ENCODE measurements at regions not wholly inside any gene's neighbourhood (a gene's known extent, or its start where the extent isn't known, plus 50 kb on each side); places are given as distances from the start of the nearest gene placed in this dataset.

DNA sequence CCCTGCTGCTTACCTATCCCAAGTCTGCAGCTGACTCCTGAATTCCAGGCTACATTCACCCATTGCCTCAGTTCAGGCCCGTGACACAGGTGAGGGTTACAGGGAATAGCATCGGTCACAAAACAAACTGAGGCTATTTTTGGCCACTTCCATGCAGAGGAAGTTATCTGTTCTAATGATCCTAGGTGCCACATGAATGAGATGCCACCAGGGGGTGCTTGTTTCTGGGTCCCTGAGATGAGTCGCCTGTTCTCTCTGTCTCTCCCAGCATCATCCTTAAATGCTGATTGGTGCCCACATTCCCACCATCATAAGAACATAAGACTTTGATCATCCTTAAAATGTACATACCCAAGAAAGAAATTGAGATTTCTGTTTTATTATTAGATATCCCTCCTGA, 119.0 kb upstream of the CELF4 start:
- WGBS, 2 donors: 78 to 90% methylated on average over 3 of the region's 3 CpGs
- Histone ChIP-seq H3K9me3 (no peaks in the 10 kb centered on the region), H3K4me1 (no peaks in the 10 kb centered on the region), H3K27me3 (no peaks in the 10 kb centered on the region), H3K27ac (no peak overlapping the region), H3K36me3 (no peaks in the 10 kb centered on the region), H3K4me3 (no peak overlapping the region)
- TF ChIP-seq EP300 (IDR thresholded peaks at IDR 0.05): no peak
- TF ChIP-seq POLR2A (IDR thresholded peaks at IDR 0.05): no peak
- TF ChIP-seq, protein P1, sequence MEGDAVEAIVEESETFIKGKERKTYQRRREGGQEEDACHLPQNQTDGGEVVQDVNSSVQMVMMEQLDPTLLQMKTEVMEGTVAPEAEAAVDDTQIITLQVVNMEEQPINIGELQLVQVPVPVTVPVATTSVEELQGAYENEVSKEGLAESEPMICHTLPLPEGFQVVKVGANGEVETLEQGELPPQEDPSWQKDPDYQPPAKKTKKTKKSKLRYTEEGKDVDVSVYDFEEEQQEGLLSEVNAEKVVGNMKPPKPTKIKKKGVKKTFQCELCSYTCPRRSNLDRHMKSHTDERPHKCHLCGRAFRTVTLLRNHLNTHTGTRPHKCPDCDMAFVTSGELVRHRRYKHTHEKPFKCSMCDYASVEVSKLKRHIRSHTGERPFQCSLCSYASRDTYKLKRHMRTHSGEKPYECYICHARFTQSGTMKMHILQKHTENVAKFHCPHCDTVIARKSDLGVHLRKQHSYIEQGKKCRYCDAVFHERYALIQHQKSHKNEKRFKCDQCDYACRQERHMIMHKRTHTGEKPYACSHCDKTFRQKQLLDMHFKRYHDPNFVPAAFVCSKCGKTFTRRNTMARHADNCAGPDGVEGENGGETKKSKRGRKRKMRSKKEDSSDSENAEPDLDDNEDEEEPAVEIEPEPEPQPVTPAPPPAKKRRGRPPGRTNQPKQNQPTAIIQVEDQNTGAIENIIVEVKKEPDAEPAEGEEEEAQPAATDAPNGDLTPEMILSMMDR (IDR thresholded peaks at IDR 0.05): no peak
- no peak for DNase-seq (ENCODE audit: low spot score in 2 of 2)

DNA sequence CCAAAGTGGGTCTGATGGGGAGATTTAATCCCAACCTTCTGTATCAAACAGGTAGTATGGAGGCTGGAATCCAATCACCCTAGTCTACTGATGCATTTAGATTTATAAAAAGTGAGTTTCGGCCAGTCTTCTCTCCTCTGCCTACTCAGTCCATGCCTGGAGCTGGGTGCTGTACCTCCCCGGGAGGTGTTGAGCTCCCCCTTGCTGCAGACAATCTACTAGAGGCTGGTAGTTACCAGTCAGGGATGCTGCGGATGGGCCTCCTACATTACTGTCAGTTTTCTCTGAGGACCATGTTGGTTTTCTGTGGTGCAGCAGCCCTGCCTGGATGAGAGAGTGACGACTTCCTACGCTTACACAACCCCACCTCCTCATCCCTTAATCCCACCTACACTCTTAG, 118.6 kb upstream of the CELF4 start:
- H3K4me3 ChIP-seq: no peak overlapping the region
- WGBS, 2 donors: 85 to 89% methylated on average over 5 of the region's 5 CpGs
- no peaks in the 10 kb centered on the region for H3K27me3 ChIP-seq
- no peaks in the 10 kb centered on the region for H3K36me3 ChIP-seq
- H3K9me3 ChIP-seq: no peaks in the 10 kb centered on the region
- DNase-seq (ENCODE audit: low spot score in 2 of 2): no peak
- TF ChIP-seq POLR2A (IDR thresholded peaks at IDR 0.05) (no peak), EP300 (IDR thresholded peaks at IDR 0.05) (no peak)
- TF ChIP-seq, protein P1 (IDR thresholded peaks at IDR 0.05): no peak
- H3K4me1 ChIP-seq: no peaks in the 10 kb centered on the region
- no peak overlapping the region for H3K27ac ChIP-seq

DNA sequence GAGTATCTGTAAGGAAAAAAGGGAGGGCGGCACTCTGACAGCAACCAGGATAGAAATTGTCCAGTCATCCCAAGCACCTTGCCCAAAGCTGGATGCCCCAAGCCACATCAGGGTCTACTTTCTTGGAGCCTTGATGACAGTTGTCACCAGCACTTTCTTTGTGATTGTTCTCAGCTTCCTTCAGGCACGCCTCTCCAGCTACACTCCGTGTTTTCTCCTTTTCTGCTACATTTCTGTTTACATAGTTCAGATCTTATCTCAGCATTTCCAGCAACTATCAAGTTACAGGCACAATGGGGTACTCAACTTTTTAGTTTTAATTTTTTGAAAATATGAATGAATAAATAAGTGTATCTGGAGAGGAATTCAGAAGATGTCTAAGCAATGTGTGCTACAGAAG, 115.3 kb upstream of the CELF4 start:
- peaks cover 0 to 6% (median 0%) of the 10 kb centered on the region in 4 donors for H3K9me3 ChIP-seq
- WGBS, 2 donors: 48 to 51% methylated on average over 3 of the region's 3 CpGs
- DNase-seq (ENCODE audit: low spot score in 2 of 2): no peak
- no peak overlapping the region for H3K27ac ChIP-seq
- H3K27me3 ChIP-seq: no peaks in the 10 kb centered on the region
- no peak overlapping the region for H3K4me3 ChIP-seq
- H3K36me3 ChIP-seq: no peaks in the 10 kb centered on the region
- no peaks in the 10 kb centered on the region for H3K4me1 ChIP-seq
- TF ChIP-seq, protein P1 (IDR thresholded peaks at IDR 0.05): no peak
- TF ChIP-seq POLR2A (IDR thresholded peaks at IDR 0.05): no peak
- no peak for TF ChIP-seq EP300 (IDR thresholded peaks at IDR 0.05)

DNA sequence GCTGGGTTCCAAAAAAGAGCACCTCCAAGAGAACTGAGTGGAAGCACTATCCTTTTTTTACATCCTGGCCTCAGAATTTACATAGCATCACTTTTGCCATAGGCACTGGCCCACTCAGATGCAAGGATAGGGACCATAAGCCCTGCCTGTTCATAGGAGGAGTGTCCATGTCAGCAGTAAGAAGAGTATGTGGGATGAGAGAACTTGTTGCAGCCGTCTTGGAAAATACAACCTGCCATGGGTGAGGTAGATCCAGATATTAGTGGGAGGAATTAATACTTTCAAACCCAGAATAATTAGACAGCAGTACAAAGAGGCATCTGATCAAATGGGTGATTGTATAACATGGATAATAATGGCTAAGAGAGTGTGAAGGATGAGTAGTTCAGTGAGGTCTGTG, 110.7 kb upstream of the CELF4 start:
- Histone ChIP-seq H3K4me3 (no peak overlapping the region), H3K36me3 (no peaks in the 10 kb centered on the region), H3K27ac (no peak overlapping the region), H3K27me3 (no peaks in the 10 kb centered on the region), H3K4me1 (no peaks in the 10 kb centered on the region), H3K9me3 (peaks cover 0 to 7% (median 0%) of the 10 kb centered on the region in 4 donors)
- 87 to 88% methylated on average over 1 of the region's 1 CpG for WGBS, 2 donors
- DNase-seq (ENCODE audit: low spot score in 2 of 2): no peak
- TF ChIP-seq EP300 (IDR thresholded peaks at IDR 0.05): no peak
- TF ChIP-seq, protein P1 (IDR thresholded peaks at IDR 0.05): no peak

DNA sequence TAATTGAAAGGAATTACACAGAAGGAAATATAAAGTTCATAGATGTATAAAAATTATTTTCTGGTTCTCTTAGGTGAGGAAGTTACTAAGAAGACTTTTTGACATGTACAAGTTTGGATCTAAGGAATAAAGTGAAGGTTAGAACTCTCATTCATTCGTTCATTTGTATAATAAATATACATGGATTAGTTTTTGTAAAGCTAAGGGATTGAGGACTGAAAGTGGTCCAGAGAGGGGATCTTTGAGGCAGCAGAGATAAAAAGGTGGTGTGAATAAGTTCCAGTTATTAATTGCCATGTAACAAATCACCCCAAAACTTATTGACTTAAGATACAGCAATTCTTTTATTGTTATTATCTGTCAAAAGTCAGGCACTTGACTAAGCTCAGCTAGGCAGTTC, 110.1 kb upstream of the CELF4 start:
- TF ChIP-seq POLR2A (IDR thresholded peaks at IDR 0.05): no peak
- no peak for TF ChIP-seq EP300 (IDR thresholded peaks at IDR 0.05)
- TF ChIP-seq, protein P1 (IDR thresholded peaks at IDR 0.05): no peak
- no peak overlapping the region for H3K4me3 ChIP-seq
- 87 to 89% methylated on average over 1 of the region's 1 CpG for WGBS, 2 donors

More for the DNA sequence above, 110.1 kb upstream of the CELF4 start:
- no peak overlapping the region for H3K27ac ChIP-seq
- H3K9me3 ChIP-seq: peaks cover 0 to 7% (median 0%) of the 10 kb centered on the region in 4 donors
- no peak for DNase-seq (ENCODE audit: low spot score in 2 of 2)
- no peaks in the 10 kb centered on the region for H3K36me3 ChIP-seq
- no peaks in the 10 kb centered on the region for H3K27me3 ChIP-seq
- no peaks in the 10 kb centered on the region for H3K4me1 ChIP-seq
